ENCODE measurements at regions not wholly inside any gene's neighbourhood (a gene's known extent, or its start where the extent isn't known, plus 50 kb on each side); places are given as distances from the start of the nearest gene placed in this dataset.

GRCh38 chr10:113267619-113268562 is 285.0 kb upstream of the HABP2 start:
- no peaks in the 10 kb centered on the region for H3K36me3 ChIP-seq (ENCODE audit: low read depth)
- H3K4me1 ChIP-seq (replicated peaks; ENCODE audit: insufficient read depth), result no peaks in the 10 kb centered on the region
- BruUV-seq (replicated peaks), result no TSS peak
- no peak overlapping the region for H3K4me2 ChIP-seq
- ChIA-PET POLR2A (ENCODE audit: unreplicated experiment) (interaction anchor here (0.6 kb wide), 1 partner anchor 17 kb away, joined by 7 read pairs; no protein-coding TSS in a partner anchor), CTCF (no interaction called here)
- no peaks in the 10 kb centered on the region for H3K9me2 ChIP-seq (ENCODE audit: insufficient read depth)
- no peaks in the 10 kb centered on the region for H3K79me2 ChIP-seq (ENCODE audit: low read depth)
- no peaks in the 10 kb centered on the region for H4K20me1 ChIP-seq (ENCODE audit: insufficient read depth)
- no peak overlapping the region for H3K27ac ChIP-seq
- H3K9me3 ChIP-seq (ENCODE audit: insufficient read depth, low read depth), result no peaks in the 10 kb centered on the region
- DNase-seq, result no peak
- no peaks in the 10 kb centered on the region for H3F3A ChIP-seq (ENCODE audit: insufficient read depth, low read depth)
- intact Hi-C loops (cut with micrococcal nuclease; ENCODE audit: unreplicated experiment), result no loop called here
- H3K4me3 ChIP-seq, result no peak overlapping the region
- H3K27me3 ChIP-seq (ENCODE audit: insufficient read depth, low read depth), result no peaks in the 10 kb centered on the region
- no peak overlapping the region for H2AFZ ChIP-seq
- TF ChIP-seq EZH2 (IDR thresholded peaks at IDR 0.05; ENCODE audit: low read depth) (no peak), CTCF (conservative IDR thresholded peaks at IDR 0.05) (no peak)

DNA sequence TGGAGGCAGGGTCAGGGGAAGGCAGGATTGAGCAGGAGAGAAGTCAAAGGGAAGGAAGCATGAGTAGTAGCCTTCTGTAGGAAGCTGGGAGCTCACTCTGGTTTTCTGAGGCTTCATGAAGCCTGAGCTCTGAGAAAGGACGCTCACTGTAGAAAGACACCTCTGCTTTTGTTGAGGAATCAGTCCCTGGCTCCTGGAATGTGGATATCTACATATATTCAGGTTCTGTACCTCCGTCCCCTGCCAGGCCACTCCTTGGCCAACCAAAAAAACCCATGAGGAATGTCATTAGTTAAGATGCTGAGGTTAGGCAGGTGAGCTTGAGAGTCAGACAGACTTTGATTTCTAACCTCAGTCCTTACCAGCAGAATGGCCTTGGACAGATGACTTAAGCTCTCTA is 283.5 kb upstream of the HABP2 start:
- BruUV-seq (replicated peaks), result no TSS peak
- intact Hi-C loops (cut with micrococcal nuclease; ENCODE audit: unreplicated experiment), result no loop called here
- H3K9me2 ChIP-seq (ENCODE audit: insufficient read depth), result no peaks in the 10 kb centered on the region
- no peak for TF ChIP-seq CTCF (conservative IDR thresholded peaks at IDR 0.05)
- TF ChIP-seq EZH2 (IDR thresholded peaks at IDR 0.05; ENCODE audit: low read depth), result no peak
- ChIA-PET CTCF (no interaction called here), POLR2A (ENCODE audit: unreplicated experiment) (no interaction called here)
- no peak overlapping the region for H3K4me3 ChIP-seq
- H2AFZ ChIP-seq, result no peak overlapping the region
- no peaks in the 10 kb centered on the region for H3K27me3 ChIP-seq (ENCODE audit: insufficient read depth, low read depth)
- no peaks in the 10 kb centered on the region for H3K79me2 ChIP-seq (ENCODE audit: low read depth)
- no peak overlapping the region for H3K27ac ChIP-seq
- H3K4me1 ChIP-seq (replicated peaks; ENCODE audit: insufficient read depth), result no peaks in the 10 kb centered on the region
- H3F3A ChIP-seq (ENCODE audit: insufficient read depth, low read depth), result no peaks in the 10 kb centered on the region
- no peak for DNase-seq
- no peak overlapping the region for H3K4me2 ChIP-seq
- no peaks in the 10 kb centered on the region for H3K9me3 ChIP-seq (ENCODE audit: insufficient read depth, low read depth)
- H4K20me1 ChIP-seq (ENCODE audit: insufficient read depth), result no peaks in the 10 kb centered on the region
- H3K36me3 ChIP-seq (ENCODE audit: low read depth), result no peaks in the 10 kb centered on the region

- no peaks in the 10 kb centered on the region for H3F3A ChIP-seq (ENCODE audit: insufficient read depth, low read depth)
- no peak for DNase-seq
- no peaks in the 10 kb centered on the region for H3K36me3 ChIP-seq (ENCODE audit: low read depth)
- no peak overlapping the region for H3K4me2 ChIP-seq
- H3K4me1 ChIP-seq (replicated peaks; ENCODE audit: insufficient read depth), result no peaks in the 10 kb centered on the region
- no peaks in the 10 kb centered on the region for H3K79me2 ChIP-seq (ENCODE audit: low read depth)
- H3K27ac ChIP-seq, result no peak overlapping the region
- H2AFZ ChIP-seq, result no peak overlapping the region
- H3K9me3 ChIP-seq (ENCODE audit: insufficient read depth, low read depth), result no peaks in the 10 kb centered on the region
- ChIA-PET POLR2A (ENCODE audit: unreplicated experiment) (no interaction called here), CTCF (no interaction called here)
- intact Hi-C loops (cut with micrococcal nuclease; ENCODE audit: unreplicated experiment), result no loop called here
- TF ChIP-seq EZH2 (IDR thresholded peaks at IDR 0.05; ENCODE audit: low read depth), result no peak
- TF ChIP-seq CTCF (conservative IDR thresholded peaks at IDR 0.05), result no peak
- BruUV-seq (replicated peaks), result no TSS peak
- no peaks in the 10 kb centered on the region for H3K27me3 ChIP-seq (ENCODE audit: insufficient read depth, low read depth)
- no peaks in the 10 kb centered on the region for H3K9me2 ChIP-seq (ENCODE audit: insufficient read depth)
- H4K20me1 ChIP-seq (ENCODE audit: insufficient read depth), result no peaks in the 10 kb centered on the region
- H3K4me3 ChIP-seq, result no peak overlapping the region
Measured at GRCh38 chr10:113272511-113272910, 280.3 kb upstream of the HABP2 start.

Data from PC-9 (cell line).